HCT116 (cell line): ENCODE measurements at regions not wholly inside any gene's neighbourhood (a gene's known extent, or its start where the extent isn't known, plus 50 kb on each side); places are given as distances from the start of the nearest gene placed in this dataset.

Experiments
- ATAC-seq: fragments of 200-7000 bp; cut with Tn5 transposase; 2 replicates; pipeline ENCODE4 v1.9.1; 2020; ENCODE audit warnings: mild to moderate bottlenecking, moderate library complexity
- BruUV-seq: library from RNA; stranded (reverse); fragments of 400-500 nt; replicated peaks from 2 replicates; lab custom pipeline; 2021; lab: Mats Ljungman, UMichigan
- CTCF ChIA-PET: fragments of 300-600 bp; sonication (Branson Sonifier 250); formaldehyde crosslinking; loops from one replicate; lab custom pipeline; 2021; ENCODE audit warnings: antibody characterized with exemption; lab: Charles Lee
- POLR2A ChIA-PET: fragments of 300-600, 350-600 bp; sonication (Branson Sonifier 250); formaldehyde crosslinking; loops from one replicate; lab custom pipeline; 2021; ENCODE audit warnings: antibody characterized with exemption; lab: Charles Lee
- RAD21 ChIA-PET, 2 experiments: fragments of 300-600 bp; sonication (Branson Sonifier 250); formaldehyde crosslinking; loops; one replicate each; lab custom pipeline; 2023; ENCODE audit warnings: low total read pairs in 2 of 2; ENCODE audit not compliant: uncharacterized antibody in 2 of 2, unreplicated experiment in 2 of 2, low non-redundant PET in 1 of 2; lab: Charles Lee
- DNase-seq: peaks from one replicate; pipeline ENCODE4 v3.0.0-alpha.2; 2010; ENCODE audit warnings: low read depth, low spot score
- H2AFZ ChIP-seq: fragments of 200-600 bp; shearing (Covaris generic), sonication (generic); 2 replicates; pipeline ENCODE4 v1.6.1; 2017; ENCODE audit warnings: low read depth, mixed run types, mixed read lengths, antibody characterized with exemption, low read length; ENCODE audit not compliant: poor library complexity, severe bottlenecking
- H3K27ac ChIP-seq: 2 replicates; pipeline ENCODE4 v1.5.1; 2012; ENCODE audit warnings: low read depth, low read length
- H3K27me3 ChIP-seq: fragments of 200-600 bp; sonication (generic); 2 replicates; pipeline ENCODE4 v1.6.1; 2016; ENCODE audit warnings: mixed run types, low read length, mixed read lengths; ENCODE audit not compliant: insufficient read depth
- H3K36me3 ChIP-seq, 2 experiments: fragments of 200-500 bp in 1 of 2; fragments of 200-600 bp in 1 of 2; sonication (Bioruptor generic) in 1 of 2; sonication (generic) in 1 of 2; 2 replicates each; pipeline versions ENCODE4 v1.5.1 to v1.6.1; 2014 to 2016; ENCODE audit warnings: low read length in 2 of 2, inconsistent platforms in 1 of 2, mixed read lengths in 1 of 2, mixed run types in 1 of 2; ENCODE audit not compliant: insufficient read depth in 2 of 2, control insufficient read depth in 1 of 2
- H3K4me1 ChIP-seq, 2 experiments: fragments of 200-600 bp in 1 of 2; sonication (generic) in 1 of 2; 2 replicates each; pipeline versions ENCODE4 v1.5.1 to v1.6.1; 2012 to 2017; ENCODE audit warnings: low read length in 2 of 2, inconsistent platforms in 1 of 2, mild to moderate bottlenecking in 1 of 2, mixed read lengths in 1 of 2, mixed run types in 1 of 2, moderate library complexity in 1 of 2; ENCODE audit not compliant: insufficient read depth in 2 of 2, control insufficient read depth in 1 of 2
- H3K4me2 ChIP-seq: fragments of 200-600 bp; sonication (generic); 2 replicates; pipeline ENCODE4 v1.6.1; 2017; ENCODE audit warnings: mixed run types, low read length, mixed read lengths
- H3K4me3 ChIP-seq, 2 experiments: fragments of 200-600 bp in 1 of 2; sonication (generic) in 1 of 2; replicated peaks in 1 of 2; 2 replicates each; pipeline ENCODE4 v1.5.1; 2011 to 2016; ENCODE audit warnings: low read length in 2 of 2, control low read depth in 1 of 2, low read depth in 1 of 2, mild to moderate bottlenecking in 1 of 2, mixed read lengths in 1 of 2, mixed run types in 1 of 2
- H3K79me2 ChIP-seq: fragments of 200-600 bp; sonication (generic); 2 replicates; pipeline ENCODE4 v1.6.1; 2017; ENCODE audit warnings: mild to moderate bottlenecking, mixed run types, low read length, moderate library complexity, mixed read lengths; ENCODE audit not compliant: insufficient read depth
- H3K9ac ChIP-seq: fragments of 200-600 bp; sonication (generic); 2 replicates; pipeline ENCODE4 v1.6.1; 2016; ENCODE audit warnings: low read length, mixed read lengths
- H3K9me2 ChIP-seq: fragments of 200-600 bp; sonication (generic), shearing (Covaris generic); 2 replicates; pipeline ENCODE4 v1.6.1; 2017; ENCODE audit warnings: mixed run types, mild to moderate bottlenecking, moderate library complexity; ENCODE audit not compliant: insufficient read depth
- H3K9me3 ChIP-seq, 2 experiments: fragments of 200-500 bp in 1 of 2; fragments of 200-600 bp in 1 of 2; sonication (Bioruptor generic) in 1 of 2; sonication (generic) in 1 of 2; 2 replicates each; pipeline ENCODE4 v1.6.1; 2014 to 2017; ENCODE audit warnings: low read length in 2 of 2, mixed read lengths in 2 of 2, inconsistent platforms in 1 of 2, low read depth in 1 of 2, mild to moderate bottlenecking in 1 of 2, mixed run types in 1 of 2, moderate library complexity in 1 of 2; ENCODE audit not compliant: control insufficient read depth in 1 of 2, insufficient read depth in 1 of 2
- H4K20me1 ChIP-seq: fragments of 200-600 bp; sonication (generic), shearing (Covaris generic); 2 replicates; pipeline ENCODE4 v1.6.1; 2017; ENCODE audit warnings: mixed run types, mild to moderate bottlenecking, moderate library complexity; ENCODE audit not compliant: insufficient read depth
- CBX3 ChIP-seq: IDR thresholded peaks from 2 replicates; pipeline ENCODE4 v1.6.1; 2012; ENCODE audit warnings: low read depth
- EGR1 ChIP-seq: IDR thresholded peaks from 2 replicates; pipeline ENCODE4 v1.6.1; 2012; ENCODE audit warnings: low read depth
- EZH2phosphoT487 ChIP-seq: fragments of 200-600 bp; IDR thresholded peaks from 2 replicates; pipeline ENCODE4 v1.6.1; 2018; ENCODE audit warnings: antibody characterized with exemption, borderline replicate concordance
- FOSL1 ChIP-seq: IDR thresholded peaks from 2 replicates; pipeline ENCODE4 v1.6.1; 2012; ENCODE audit warnings: low read depth
- POLR2AphosphoS5 ChIP-seq: IDR thresholded peaks from 2 replicates; pipeline ENCODE4 v1.6.1; 2011; ENCODE audit warnings: mild to moderate bottlenecking, low read depth, low read length, moderate library complexity
- SRF ChIP-seq: IDR thresholded peaks from 2 replicates; pipeline ENCODE4 v1.6.1; 2012; ENCODE audit warnings: low read depth
- TCF7L2 ChIP-seq: IDR thresholded peaks from 2 replicates; pipeline ENCODE4 v1.7.0; 2011; ENCODE audit warnings: borderline replicate concordance, inconsistent platforms; ENCODE audit not compliant: insufficient read depth, insufficient read length; ENCODE audit errors: extremely low read depth
- ZNF274 ChIP-seq: fragments of 200-500 bp; sonication (Bioruptor generic); IDR thresholded peaks from 2 replicates; pipeline ENCODE4 v1.6.1; 2014; ENCODE audit warnings: mild to moderate bottlenecking, low read depth, low read length, inconsistent platforms
- intact Hi-C: fragments of 100-400 bp; cut with micrococcal nuclease; formaldehyde crosslinking; loops from 2 replicates; pipeline ENCODE4 v1.10.0; 2022

GRCh38 chr18:35912332-35912731 is 60.1 kb upstream of the RMP24 start:
- no peak for ATAC-seq
- POLR2A ChIA-PET = no interaction called here
- RAD21 ChIA-PET = no interaction called here
- Histone ChIP-seq H3K79me2 (no peaks in the 10 kb centered on the region), H3K9ac (no peak overlapping the region), H3K4me1 (no peaks in the 10 kb centered on the region), H4K20me1 (no peaks in the 10 kb centered on the region), H2AFZ (no peak overlapping the region), H3K9me3 (no peaks in the 10 kb centered on the region), H3K9me2 (no peaks in the 10 kb centered on the region), H3K4me3 (no peak overlapping the region), H3K27ac (no peak overlapping the region), H3K36me3 (no peaks in the 10 kb centered on the region), H3K27me3 (no peaks in the 10 kb centered on the region), H3K4me2 (no peak overlapping the region)
- BruUV-seq = no TSS peak
- intact Hi-C loops = no loop called here
- no peak for DNase-seq
- TF ChIP-seq ZNF274 (no peak), FOSL1 (no peak), POLR2AphosphoS5 (no peak), CBX3 (no peak), SRF (no peak), TCF7L2 (no peak)
- CTCF ChIA-PET = no interaction called here

DNA sequence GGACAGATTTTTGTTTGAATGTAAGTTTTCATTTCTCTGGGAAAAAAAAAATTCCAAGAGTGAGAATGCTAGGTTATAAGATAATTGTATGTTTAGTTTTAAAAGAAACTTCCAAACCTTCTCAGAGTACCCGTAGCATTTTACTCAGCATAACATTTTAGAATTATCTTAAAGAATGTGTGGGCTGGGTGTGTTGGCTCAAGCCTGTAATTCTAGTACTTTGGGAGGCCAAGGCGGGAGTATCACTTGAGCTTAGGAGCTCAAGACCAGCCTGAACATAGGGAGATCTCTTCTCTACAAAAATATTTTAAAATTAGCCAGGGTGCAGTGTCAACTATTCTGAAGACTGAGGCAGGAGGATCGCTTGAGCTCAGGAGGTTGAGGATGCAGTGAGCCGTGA is 57.4 kb upstream of the RMP24 start:
- Histone ChIP-seq H3K79me2 (no peaks in the 10 kb centered on the region), H3K36me3 (no peaks in the 10 kb centered on the region), H4K20me1 (no peaks in the 10 kb centered on the region), H3K9me3 (no peaks in the 10 kb centered on the region), H3K27me3 (no peaks in the 10 kb centered on the region), H3K4me2 (no peak overlapping the region), H2AFZ (no peak overlapping the region), H3K9ac (no peak overlapping the region), H3K27ac (no peak overlapping the region), H3K4me1 (no peaks in the 10 kb centered on the region), H3K4me3 (no peak overlapping the region), H3K9me2 (no peaks in the 10 kb centered on the region)
- BruUV-seq = no TSS peak
- TF ChIP-seq EGR1 (no peak), EZH2phosphoT487 (no peak)
- intact Hi-C loops = no loop called here
- RAD21 ChIA-PET = no interaction called here
- POLR2A ChIA-PET = no interaction called here
- no peak for DNase-seq
- CTCF ChIA-PET = no interaction called here
- ATAC-seq = no peak
